Caco-2 (cell line): ENCODE measurements at regions not wholly inside any gene's neighbourhood (a gene's known extent, or its start where the extent isn't known, plus 50 kb on each side); places are given as distances from the start of the nearest gene placed in this dataset.

ENCODE experiments used
- BruUV-seq: library from RNA; stranded (reverse); fragments of 400-500 nt; replicated peaks from 2 replicates; lab custom pipeline; 2021; lab: Mats Ljungman, UMichigan
- CTCF ChIA-PET: fragments of 300-600 bp; sonication (Branson Sonifier 250); formaldehyde crosslinking; loops from one replicate; lab custom pipeline; 2022; ENCODE audit warnings: antibody characterized with exemption; lab: Charles Lee
- POLR2A ChIA-PET: fragments of 300-600 bp; sonication (Branson Sonifier 250); formaldehyde crosslinking; loops from one replicate; lab custom pipeline; 2022; ENCODE audit warnings: antibody characterized with exemption; lab: Charles Lee
- DNase-seq, 2 experiments: peaks; one replicate each; pipeline versions ENCODE4 v3.0.0 to v3.0.0-alpha.2; 2020 to 2022
- H3K27me3 ChIP-seq: replicated peaks from 2 replicates; pipeline ENCODE4 v1.6.0; 2011; ENCODE audit warnings: low read length; ENCODE audit not compliant: control insufficient read depth, insufficient read depth
- H3K36me3 ChIP-seq: 2 replicates; pipeline ENCODE4 v1.5.1; 2011; ENCODE audit warnings: low read length; ENCODE audit not compliant: control insufficient read depth, insufficient read depth
- H3K4me1 ChIP-seq: fragments of 250-450 bp; sonication (Bioruptor Pico); 2 replicates; pipeline ENCODE4 v1.5.1; 2020; ENCODE audit warnings: mild to moderate bottlenecking
- H3K4me3 ChIP-seq: 2 replicates; pipeline ENCODE4 v1.5.1; 2011; ENCODE audit warnings: low read depth, mild to moderate bottlenecking, control low read depth, low read length
- H3K9me3 ChIP-seq: fragments of 250-450 bp; sonication (Bioruptor Pico); 2 replicates; pipeline ENCODE4 v1.5.1; 2020; ENCODE audit warnings: mild to moderate bottlenecking, moderate library complexity
- H3K27ac Mint-ChIP-seq: one replicate; pipeline ENCODE4 v1.8.0; 2022; ENCODE audit warnings: mixed read lengths; ENCODE audit not compliant: unreplicated experiment
- H3K27me3 Mint-ChIP-seq: one replicate; pipeline ENCODE4 v1.8.0; 2022; ENCODE audit warnings: mixed read lengths; ENCODE audit not compliant: insufficient read depth, unreplicated experiment
- H3K36me3 Mint-ChIP-seq: one replicate; pipeline ENCODE4 v1.8.0; 2022; ENCODE audit warnings: mild to moderate bottlenecking, mixed read lengths; ENCODE audit not compliant: insufficient read depth, unreplicated experiment
- H3K4me1 Mint-ChIP-seq: one replicate; pipeline ENCODE4 v1.8.0; 2022; ENCODE audit warnings: low read depth, mixed read lengths; ENCODE audit not compliant: unreplicated experiment
- H3K4me3 Mint-ChIP-seq: one replicate; pipeline ENCODE4 v1.8.0; 2022; ENCODE audit warnings: mild to moderate bottlenecking, moderate library complexity, mixed read lengths; ENCODE audit not compliant: unreplicated experiment
- H3K9me3 Mint-ChIP-seq: one replicate; pipeline ENCODE4 v1.8.0; 2022; ENCODE audit warnings: mixed read lengths; ENCODE audit not compliant: unreplicated experiment
- intact Hi-C: fragments of 100-400 bp; cut with micrococcal nuclease; formaldehyde crosslinking; loops from one replicate; pipeline ENCODE4 v1.10.0; 2022; ENCODE audit not compliant: unreplicated experiment
- TF ChIP-seq, protein P1 (sequence below), 2 experiments: fragments of 200-600 bp in 1 of 2; IDR thresholded peaks; 1 replicate in 1 of 2; 2 replicates in 1 of 2; pipeline versions ENCODE4 v1.5.1 to v1.8.0; 2011 to 2022; ENCODE audit warnings: antibody characterized with exemption in 1 of 2, control low read depth in 1 of 2, inconsistent platforms in 1 of 2, low read depth in 1 of 2, low read length in 1 of 2, mild to moderate bottlenecking in 1 of 2, moderate library complexity in 1 of 2; ENCODE audit not compliant: insufficient read depth in 1 of 2, severe bottlenecking in 1 of 2, unreplicated experiment in 1 of 2

GRCh38 chr6:97919046-97919445 is 636.0 kb upstream of the MMS22L start:
- Mint-ChIP-seq H3K9me3 (no peaks in the 10 kb centered on the region), H3K4me1 (no peaks in the 10 kb centered on the region), H3K27me3 (peaks cover 2% of the 10 kb centered on the region), H3K36me3 (no peaks in the 10 kb centered on the region), H3K27ac (no peak overlapping the region), H3K4me3 (no peak overlapping the region)
- ChIA-PET CTCF (no interaction called here), POLR2A (no interaction called here)
- intact Hi-C loops = no loop called here
- TF ChIP-seq, protein P1, sequence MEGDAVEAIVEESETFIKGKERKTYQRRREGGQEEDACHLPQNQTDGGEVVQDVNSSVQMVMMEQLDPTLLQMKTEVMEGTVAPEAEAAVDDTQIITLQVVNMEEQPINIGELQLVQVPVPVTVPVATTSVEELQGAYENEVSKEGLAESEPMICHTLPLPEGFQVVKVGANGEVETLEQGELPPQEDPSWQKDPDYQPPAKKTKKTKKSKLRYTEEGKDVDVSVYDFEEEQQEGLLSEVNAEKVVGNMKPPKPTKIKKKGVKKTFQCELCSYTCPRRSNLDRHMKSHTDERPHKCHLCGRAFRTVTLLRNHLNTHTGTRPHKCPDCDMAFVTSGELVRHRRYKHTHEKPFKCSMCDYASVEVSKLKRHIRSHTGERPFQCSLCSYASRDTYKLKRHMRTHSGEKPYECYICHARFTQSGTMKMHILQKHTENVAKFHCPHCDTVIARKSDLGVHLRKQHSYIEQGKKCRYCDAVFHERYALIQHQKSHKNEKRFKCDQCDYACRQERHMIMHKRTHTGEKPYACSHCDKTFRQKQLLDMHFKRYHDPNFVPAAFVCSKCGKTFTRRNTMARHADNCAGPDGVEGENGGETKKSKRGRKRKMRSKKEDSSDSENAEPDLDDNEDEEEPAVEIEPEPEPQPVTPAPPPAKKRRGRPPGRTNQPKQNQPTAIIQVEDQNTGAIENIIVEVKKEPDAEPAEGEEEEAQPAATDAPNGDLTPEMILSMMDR (IDR thresholded peaks at IDR 0.05; ENCODE audit: insufficient read depth in 1 of 2, low read depth in 1 of 2, low read length in 1 of 2, severe bottlenecking in 1 of 2, unreplicated experiment in 1 of 2) = no peak
- Histone ChIP-seq H3K4me3 (no peak overlapping the region), H3K36me3 (no peaks in the 10 kb centered on the region), H3K27me3 (no peaks in the 10 kb centered on the region), H3K9me3 (no peaks in the 10 kb centered on the region), H3K4me1 (no peaks in the 10 kb centered on the region)
- no TSS peak for BruUV-seq
- no peak for DNase-seq

DNA sequence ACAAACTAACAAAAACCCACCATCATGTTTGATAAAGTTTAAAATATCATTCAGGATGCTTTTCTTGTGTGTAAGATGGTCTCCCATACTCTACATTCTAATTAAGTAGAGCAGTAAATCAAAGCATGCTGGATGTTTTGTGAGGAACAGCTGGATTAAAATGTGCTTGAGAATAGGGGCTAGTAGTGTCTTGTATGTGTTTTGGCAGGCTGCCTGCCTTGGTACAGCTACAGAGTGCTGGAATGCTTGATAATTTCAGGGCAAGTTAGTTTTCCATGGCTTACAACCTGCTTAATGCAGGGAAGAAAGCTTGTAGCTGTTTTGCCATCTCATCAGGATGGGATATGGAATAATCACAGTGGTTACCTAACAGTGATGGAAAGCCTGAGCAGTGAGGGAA is 636.6 kb upstream of the MMS22L start:
- intact Hi-C loops = no loop called here
- DNase-seq = no peak
- peaks cover 2% of the 10 kb centered on the region for H3K27me3 Mint-ChIP-seq
- Histone ChIP-seq H3K36me3 (no peaks in the 10 kb centered on the region), H3K4me3 (no peak overlapping the region), H3K4me1 (no peaks in the 10 kb centered on the region), H3K9me3 (no peaks in the 10 kb centered on the region), H3K27me3 (no peaks in the 10 kb centered on the region)
- H3K36me3 Mint-ChIP-seq = no peaks in the 10 kb centered on the region
- TF ChIP-seq, protein P1 (IDR thresholded peaks at IDR 0.05; ENCODE audit: insufficient read depth in 1 of 2, low read depth in 1 of 2, low read length in 1 of 2, severe bottlenecking in 1 of 2, unreplicated experiment in 1 of 2) = no peak
- no TSS peak for BruUV-seq
- H3K4me1 Mint-ChIP-seq = no peaks in the 10 kb centered on the region
- no peaks in the 10 kb centered on the region for H3K9me3 Mint-ChIP-seq
- H3K4me3 Mint-ChIP-seq = no peak overlapping the region
- no peak overlapping the region for H3K27ac Mint-ChIP-seq
- ChIA-PET CTCF (no interaction called here), POLR2A (no interaction called here)

DNA sequence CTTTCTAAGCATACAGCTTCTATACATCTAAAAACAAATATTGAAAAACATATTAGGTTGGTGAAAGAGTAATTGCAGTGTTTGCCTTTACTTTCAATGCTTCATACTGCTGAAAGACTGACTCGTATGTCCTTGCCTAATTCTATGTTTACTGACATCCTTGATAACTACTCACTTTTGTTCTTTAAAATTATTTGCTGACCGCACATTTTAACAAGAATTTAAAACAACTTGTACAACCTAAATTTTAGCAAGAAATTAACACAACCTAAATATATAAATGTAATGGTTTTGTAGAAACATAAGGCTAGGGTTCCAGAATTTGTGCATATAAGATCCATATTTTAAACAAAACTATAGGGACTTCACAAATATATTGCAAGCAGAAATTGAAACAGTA is 640.2 kb upstream of the MMS22L start:
- Mint-ChIP-seq H3K4me1 (no peaks in the 10 kb centered on the region), H3K9me3 (no peaks in the 10 kb centered on the region), H3K27ac (no peak overlapping the region), H3K36me3 (no peaks in the 10 kb centered on the region), H3K4me3 (no peak overlapping the region), H3K27me3 (no peaks in the 10 kb centered on the region)
- Histone ChIP-seq H3K9me3 (no peaks in the 10 kb centered on the region), H3K4me3 (no peak overlapping the region), H3K27me3 (no peaks in the 10 kb centered on the region), H3K36me3 (no peaks in the 10 kb centered on the region), H3K4me1 (no peaks in the 10 kb centered on the region)
- BruUV-seq = no TSS peak
- intact Hi-C loops = no loop called here
- ChIA-PET POLR2A (no interaction called here), CTCF (no interaction called here)
- TF ChIP-seq, protein P1 (IDR thresholded peaks at IDR 0.05; ENCODE audit: insufficient read depth in 1 of 2, low read depth in 1 of 2, low read length in 1 of 2, severe bottlenecking in 1 of 2, unreplicated experiment in 1 of 2) = no peak
- DNase-seq = no peak
